A549 (cell line): ENCODE measurements at regions not wholly inside any gene's neighbourhood (a gene's known extent, or its start where the extent isn't known, plus 50 kb on each side); places are given as distances from the start of the nearest gene placed in this dataset.
A peak's percentile ranks its signal among the peaks of the same experiment; 100 is the strongest.

ENCODE experiments used
- ATAC-seq, 2 experiments: fragments of 200-7000 bp in 1 of 2; fragments of >200 bp in 1 of 2; cut with Nextera tagmentation in 1 of 2; cut with Tn5 transposase in 1 of 2; 3 replicates each; pipeline versions ENCODE4 v1.8.0 to v1.9.1; 2018 to 2020; ENCODE audit warnings: mild to moderate bottlenecking in 1 of 2, moderate library complexity in 1 of 2
- CTCF ChIA-PET: fragments of 300-600 bp; sonication (Branson Sonifier 250); formaldehyde crosslinking; extraction: SDS; loops from one replicate; lab custom pipeline; 2021; ENCODE audit warnings: antibody characterized with exemption, inconsistent platforms; lab: Yijun Ruan, JAX
- POLR2A ChIA-PET: fragments of 350-600 bp; formaldehyde crosslinking; extraction: SDS; loops from one replicate; lab custom pipeline; 2021; ENCODE audit warnings: antibody characterized with exemption, inconsistent platforms; lab: Yijun Ruan, JAX
- DNase-seq, 2 experiments: peaks; one replicate each; pipeline versions ENCODE4 v3.0.0 to v3.0.0-alpha.2; 2011 to 2016; ENCODE audit warnings: low read depth in 1 of 2, low spot score in 1 of 2
- FAIRE-seq: peaks from 2 replicates; lab custom pipeline; 2011; peaks lifted over from hg19 to GRCh38; lab: Jason Lieb, UNC
- H3K27ac ChIP-seq, 2 experiments: fragments of >200 bp; sonication (Bioruptor Twin); formaldehyde crosslinking; 3 replicates each; pipeline ENCODE4 v1.5.1; 2016 to 2017
- H3K4me1 ChIP-seq: fragments of >200 bp; sonication (Bioruptor Twin); formaldehyde crosslinking; 3 replicates; pipeline ENCODE4 v1.6.1; 2016
- H3K4me2 ChIP-seq: fragments of >200 bp; sonication (Bioruptor Twin); formaldehyde crosslinking; 3 replicates; pipeline ENCODE4 v1.6.1; 2016
- H3K4me3 ChIP-seq: fragments of >200 bp; sonication (Bioruptor Twin); formaldehyde crosslinking; 3 replicates; pipeline ENCODE4 v1.5.1; 2016
- H3K9me3 ChIP-seq: fragments of >200 bp; sonication (Bioruptor Twin); formaldehyde crosslinking; 3 replicates; pipeline ENCODE4 v1.6.1; 2016
- CHD4 ChIP-seq: fragments of 200-600 bp; sonication (generic); IDR thresholded peaks from 2 replicates; pipeline ENCODE4 v1.6.1; 2016; ENCODE audit warnings: antibody characterized with exemption, mild to moderate bottlenecking, borderline replicate concordance
- FOSL2 ChIP-seq, 2 experiments: fragments of 450-650 bp in 1 of 2; fragments of >200 bp in 1 of 2; sonication (Bioruptor Twin) in 1 of 2; formaldehyde crosslinking; IDR thresholded peaks; 2 replicates each; pipeline versions ENCODE4 v1.5.0 to v1.6.1; 2016 to 2020; ENCODE audit warnings: mild to moderate bottlenecking in 1 of 2, moderate library complexity in 1 of 2
- GATA3 ChIP-seq: IDR thresholded peaks from 2 replicates; pipeline ENCODE4 v1.6.1; 2012; ENCODE audit warnings: borderline replicate concordance
- JUN ChIP-seq, 2 experiments: fragments of >200 bp; sonication (Bioruptor Twin); formaldehyde crosslinking; IDR thresholded peaks; 2 replicates in 1 of 2; 3 replicates in 1 of 2; pipeline ENCODE4 v1.6.1; 2016 to 2017
- KDM5A ChIP-seq: fragments of 200-600 bp; sonication (generic); IDR thresholded peaks from 2 replicates; pipeline ENCODE4 v1.6.1; 2016; ENCODE audit warnings: antibody characterized with exemption, mild to moderate bottlenecking
- MAFK ChIP-seq: fragments of 450-650 bp; IDR thresholded peaks from 2 replicates; pipeline ENCODE4 v1.6.1; 2014; ENCODE audit not compliant: partially characterized antibody
- MYC ChIP-seq: IDR thresholded peaks from 2 replicates; pipeline ENCODE4 v1.6.1; 2012; ENCODE audit warnings: mild to moderate bottlenecking, inconsistent platforms, low read length, improper control_type of control experiment, borderline replicate concordance
- POLR2A ChIP-seq: IDR thresholded peaks from 2 replicates; pipeline ENCODE4 v1.6.1; 2012; ENCODE audit warnings: mild to moderate bottlenecking, low read length
- RNF2 ChIP-seq: fragments of 200-600 bp; sonication (generic); IDR thresholded peaks from 2 replicates; pipeline ENCODE4 v1.6.1; 2016; ENCODE audit warnings: low read depth, mild to moderate bottlenecking, antibody characterized with exemption, moderate library complexity, borderline replicate concordance
- TFCP2L1 ChIP-seq: fragments of 250-450 bp; sonication (Bioruptor Pico); IDR thresholded peaks from 2 replicates; pipeline ENCODE4 v1.5.0; 2021; ENCODE audit warnings: mild to moderate bottlenecking
- ZSCAN20 ChIP-seq: fragments of 250-450 bp; sonication (Bioruptor Pico); IDR thresholded peaks from 2 replicates; pipeline ENCODE4 v1.8.0; 2022; ENCODE audit warnings: mild to moderate bottlenecking, moderate library complexity
- WGBS: methylation state at CpG from one replicate; pipeline ENCODE4 v1.1.6; 2017; ENCODE audit errors: missing lambda C conversion rate; 5-methylcytosine and 5-hydroxymethylcytosine counted together
- TF ChIP-seq, protein P1 (sequence below): IDR thresholded peaks from 2 replicates; pipeline ENCODE4 v1.6.1; 2012; ENCODE audit warnings: low read depth, borderline replicate concordance
- TF ChIP-seq, protein P2 (sequence below): IDR thresholded peaks from 2 replicates; pipeline ENCODE4 v1.6.1; 2012
- TF ChIP-seq, protein P3 (sequence below): fragments of >200 bp; sonication (Bioruptor Twin); formaldehyde crosslinking; IDR thresholded peaks from 3 replicates; pipeline ENCODE4 v1.6.1; 2016

DNA sequence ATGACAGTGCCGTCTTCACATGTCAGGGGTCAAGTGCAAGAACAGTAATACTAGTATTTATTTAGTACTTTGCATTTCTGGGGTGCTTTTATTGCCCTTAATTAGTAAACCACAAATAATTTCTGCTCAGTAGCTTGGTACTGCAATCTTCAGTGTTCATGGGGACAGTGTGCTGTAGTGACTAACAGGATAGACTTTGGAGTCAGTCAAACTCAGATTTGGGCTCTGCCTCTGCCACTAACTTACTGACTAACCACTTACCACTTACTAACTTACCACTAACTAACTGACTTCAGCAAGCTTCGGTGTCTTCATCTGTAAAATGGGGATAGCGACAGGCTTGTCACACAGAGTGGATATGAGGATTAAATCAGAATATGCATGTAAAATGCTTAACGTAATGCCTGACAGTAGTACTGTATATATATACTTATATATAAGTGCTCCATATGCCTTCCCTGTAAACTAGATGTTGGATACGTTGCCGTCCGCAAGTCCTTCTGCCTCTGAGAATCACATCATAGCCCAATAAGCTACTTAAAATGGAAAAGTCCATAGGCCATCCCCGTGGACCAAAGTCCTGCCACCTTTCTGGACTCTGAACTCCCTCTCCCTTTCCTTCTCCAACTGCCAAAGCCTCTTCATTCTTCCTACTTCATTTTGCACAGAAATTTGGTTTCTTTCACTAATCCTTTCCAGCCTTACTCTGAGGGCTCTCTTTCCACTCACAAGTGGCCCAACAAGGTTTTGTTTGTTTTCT lies 158.1 kb downstream of the ZIC5 start:
- 74% methylated on average over 8 of the region's 8 CpGs for WGBS
- Histone ChIP-seq H3K27ac (no peak overlapping the region), H3K4me3 (no peak overlapping the region), H3K4me1 (peaks cover 5% of the 10 kb centered on the region; the same call in 2 of the 3 replicates), H3K9me3 (no peaks in the 10 kb centered on the region), H3K4me2 (no peak overlapping the region)
- POLR2A ChIA-PET: no interaction called here
- ATAC-seq (no peak), FAIRE-seq (no peak), DNase-seq (no peak)
- CTCF ChIA-PET: no interaction called here
- TF ChIP-seq, protein P1, sequence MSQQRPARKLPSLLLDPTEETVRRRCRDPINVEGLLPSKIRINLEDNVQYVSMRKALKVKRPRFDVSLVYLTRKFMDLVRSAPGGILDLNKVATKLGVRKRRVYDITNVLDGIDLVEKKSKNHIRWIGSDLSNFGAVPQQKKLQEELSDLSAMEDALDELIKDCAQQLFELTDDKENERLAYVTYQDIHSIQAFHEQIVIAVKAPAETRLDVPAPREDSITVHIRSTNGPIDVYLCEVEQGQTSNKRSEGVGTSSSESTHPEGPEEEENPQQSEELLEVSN: no peak
- TF ChIP-seq MYC (no peak), GATA3 (no peak), KDM5A (no peak), RNF2 (no peak), POLR2A (no peak), CHD4 (no peak), JUN (IDR thresholded peaks at IDR 0.05) (no peak), TFCP2L1 (CRISPR knock-in tag) (no peak)
- TF ChIP-seq, protein P2, sequence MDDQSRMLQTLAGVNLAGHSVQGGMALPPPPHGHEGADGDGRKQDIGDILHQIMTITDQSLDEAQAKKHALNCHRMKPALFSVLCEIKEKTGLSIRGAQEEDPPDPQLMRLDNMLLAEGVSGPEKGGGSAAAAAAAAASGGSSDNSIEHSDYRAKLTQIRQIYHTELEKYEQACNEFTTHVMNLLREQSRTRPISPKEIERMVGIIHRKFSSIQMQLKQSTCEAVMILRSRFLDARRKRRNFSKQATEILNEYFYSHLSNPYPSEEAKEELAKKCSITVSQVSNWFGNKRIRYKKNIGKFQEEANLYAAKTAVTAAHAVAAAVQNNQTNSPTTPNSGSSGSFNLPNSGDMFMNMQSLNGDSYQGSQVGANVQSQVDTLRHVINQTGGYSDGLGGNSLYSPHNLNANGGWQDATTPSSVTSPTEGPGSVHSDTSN: no peak
- TF ChIP-seq, protein P3, sequence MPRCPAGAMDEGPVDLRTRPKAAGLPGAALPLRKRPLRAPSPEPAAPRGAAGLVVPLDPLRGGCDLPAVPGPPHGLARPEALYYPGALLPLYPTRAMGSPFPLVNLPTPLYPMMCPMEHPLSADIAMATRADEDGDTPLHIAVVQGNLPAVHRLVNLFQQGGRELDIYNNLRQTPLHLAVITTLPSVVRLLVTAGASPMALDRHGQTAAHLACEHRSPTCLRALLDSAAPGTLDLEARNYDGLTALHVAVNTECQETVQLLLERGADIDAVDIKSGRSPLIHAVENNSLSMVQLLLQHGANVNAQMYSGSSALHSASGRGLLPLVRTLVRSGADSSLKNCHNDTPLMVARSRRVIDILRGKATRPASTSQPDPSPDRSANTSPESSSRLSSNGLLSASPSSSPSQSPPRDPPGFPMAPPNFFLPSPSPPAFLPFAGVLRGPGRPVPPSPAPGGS: no peak

DNA sequence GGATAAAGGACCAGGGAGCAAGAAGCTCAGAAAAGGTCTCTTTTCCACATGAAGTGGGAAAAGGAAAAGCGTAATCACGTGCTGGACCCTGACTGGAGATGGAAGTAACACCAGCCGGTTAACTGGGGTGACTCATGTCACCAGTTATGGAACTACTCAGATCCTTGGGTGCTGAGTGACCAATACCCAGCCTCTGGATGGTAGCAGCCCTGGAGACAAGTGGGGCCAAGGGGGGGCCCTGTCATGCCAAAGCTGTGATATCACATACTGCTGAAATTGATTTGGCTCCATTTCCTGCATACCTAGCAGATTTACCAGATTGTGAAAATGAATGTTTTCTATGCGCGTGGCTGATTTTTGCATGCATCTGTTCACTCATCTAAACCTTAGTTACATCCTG lies 158.9 kb downstream of the ZIC5 start:
- ATAC-seq (no peak), FAIRE-seq (no peak), DNase-seq (peak in 1 of 2 experiments; percentile 11)
- Histone ChIP-seq H3K4me1 (peaks cover 5% of the 10 kb centered on the region; the same call in 2 of the 3 replicates), H3K4me3 (no peak overlapping the region), H3K4me2 (no peak overlapping the region), H3K27ac (no peak overlapping the region), H3K9me3 (no peaks in the 10 kb centered on the region)
- POLR2A ChIA-PET: no interaction called here
- TF ChIP-seq MAFK: peak; percentile 5
- TF ChIP-seq, protein P2: no peak
- no peak for TF ChIP-seq FOSL2 (IDR thresholded peaks at IDR 0.05)
- TF ChIP-seq FOSL2 (CRISPR knock-in tag; IDR thresholded peaks at IDR 0.05): 0 out of 2 replicates have a peak, but pooled peaks have one; percentile 8
- CTCF ChIA-PET: no interaction called here
- 58% methylated on average over 5 of the region's 5 CpGs for WGBS

DNA sequence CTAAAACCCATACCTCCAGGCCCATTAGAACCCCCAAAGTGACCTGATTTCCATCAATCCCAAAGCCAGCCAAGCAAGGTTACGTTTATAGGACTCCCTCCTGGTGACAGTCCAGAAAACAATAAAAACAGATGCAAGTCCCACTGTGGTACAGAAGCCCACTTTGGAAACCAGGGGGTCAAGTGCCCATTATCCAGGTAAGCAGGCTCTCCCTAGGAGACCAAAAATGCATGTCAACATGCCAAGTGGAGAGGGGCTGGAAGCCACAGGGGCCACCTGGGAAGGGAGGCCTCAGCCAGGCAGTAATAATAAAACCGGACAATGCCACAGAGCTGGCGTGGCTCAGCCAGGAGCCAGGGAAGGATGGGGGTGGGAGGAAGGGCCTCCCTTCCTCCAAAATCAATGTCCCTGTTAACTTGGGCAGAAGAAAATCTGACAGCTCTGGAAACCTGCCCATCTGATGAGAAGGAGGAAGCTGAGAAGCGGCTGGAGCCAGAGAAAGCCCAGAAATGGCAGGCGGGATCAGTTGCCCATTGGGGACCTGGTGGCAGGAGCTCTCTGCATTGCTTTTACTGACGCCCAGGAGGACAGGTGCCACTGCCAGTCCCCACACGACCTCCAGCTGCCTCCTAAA lies 160.4 kb downstream of the ZIC5 start:
- DNase-seq: no peak
- no peak overlapping the region for H3K4me3 ChIP-seq
- POLR2A ChIA-PET: no interaction called here
- H3K9me3 ChIP-seq: no peaks in the 10 kb centered on the region
- peaks cover 5% of the 10 kb centered on the region; the same call in 2 of the 3 replicates for H3K4me1 ChIP-seq
- WGBS: 55% methylated on average over 5 of the region's 7 CpGs
- TF ChIP-seq, protein P1: no peak
- no peak for TF ChIP-seq ZSCAN20 (CRISPR knock-in tag)
- no peak overlapping the region for H3K4me2 ChIP-seq
- CTCF ChIA-PET: interaction anchor here (1.1 kb wide), 1 partner anchor 156 kb away, joined by 3 read pairs; no protein-coding TSS in a partner anchor
- no peak overlapping the region for H3K27ac ChIP-seq
- ATAC-seq: no peak
- FAIRE-seq: no peak
